Panc1 (cell line): ENCODE measurements at regions not wholly inside any gene's neighbourhood (a gene's known extent, or its start where the extent isn't known, plus 50 kb on each side); places are given as distances from the start of the nearest gene placed in this dataset.

ENCODE experiments used
- ATAC-seq: fragments of 200-7000 bp; cut with Tn5 transposase; 2 replicates; pipeline ENCODE4 v1.9.1; 2020; ENCODE audit warnings: mild to moderate bottlenecking, moderate library complexity
- BruUV-seq: library from RNA; stranded (reverse); fragments of 400-500 nt; replicated peaks from 2 replicates; lab custom pipeline; 2021; lab: Mats Ljungman, UMichigan
- CTCF ChIA-PET: fragments of 300-600 bp; sonication (Branson Sonifier 250); formaldehyde crosslinking; loops from one replicate; lab custom pipeline; 2022; ENCODE audit warnings: antibody characterized with exemption; lab: Charles Lee
- POLR2A ChIA-PET: fragments of 300-600 bp; sonication (Branson Sonifier 250); formaldehyde crosslinking; loops from one replicate; lab custom pipeline; 2022; ENCODE audit warnings: antibody characterized with exemption; lab: Charles Lee
- DNase-seq: peaks from one replicate; pipeline ENCODE4 v3.0.0-alpha.2; 2010; ENCODE audit warnings: low read depth, low spot score
- H3K27ac ChIP-seq: 2 replicates; pipeline ENCODE4 v1.5.1; 2011; ENCODE audit warnings: mild to moderate bottlenecking, low read length, inconsistent platforms
- H3K27me3 ChIP-seq: fragments of 200-500 bp; sonication (Bioruptor generic); 2 replicates; pipeline ENCODE4 v1.6.0; 2014; ENCODE audit warnings: low read length, inconsistent platforms; ENCODE audit not compliant: control insufficient read depth, insufficient read depth
- H3K36me3 ChIP-seq: fragments of 200-500 bp; sonication (Bioruptor generic); 2 replicates; pipeline ENCODE4 v1.5.1; 2014; ENCODE audit warnings: inconsistent platforms, mild to moderate bottlenecking, low read length, moderate library complexity; ENCODE audit not compliant: control insufficient read depth, insufficient read depth
- H3K4me1 ChIP-seq: 2 replicates; pipeline ENCODE4 v1.5.1; 2011; ENCODE audit warnings: inconsistent platforms, mild to moderate bottlenecking, low read length, moderate library complexity; ENCODE audit not compliant: control insufficient read depth, insufficient read depth
- H3K4me3 ChIP-seq, 2 experiments: 2 replicates each; pipeline ENCODE4 v1.5.1; 2011 to 2012; ENCODE audit warnings: low read depth in 2 of 2, low read length in 2 of 2, mild to moderate bottlenecking in 2 of 2, inconsistent platforms in 1 of 2, moderate library complexity in 1 of 2
- H3K9me3 ChIP-seq: fragments of 200-500 bp; sonication (Bioruptor generic); 2 replicates; pipeline ENCODE4 v1.5.1; 2014; ENCODE audit warnings: low read depth, mild to moderate bottlenecking, inconsistent platforms, low read length, moderate library complexity; ENCODE audit not compliant: control insufficient read depth, insufficient read depth
- CTCF ChIP-seq: fragments of 450-650 bp; IDR thresholded peaks from 2 replicates; pipeline ENCODE4 v1.5.1; 2017; ENCODE audit warnings: mild to moderate bottlenecking
- REST ChIP-seq, 2 experiments: IDR thresholded peaks; 2 replicates each; pipeline ENCODE4 v1.6.1; 2011 to 2012; ENCODE audit warnings: low read depth in 2 of 2, control low read depth in 1 of 2, low read length in 1 of 2, mild to moderate bottlenecking in 1 of 2, moderate library complexity in 1 of 2; ENCODE audit not compliant: insufficient read depth in 1 of 2
- SIN3A ChIP-seq: IDR thresholded peaks from 2 replicates; pipeline ENCODE4 v1.6.1; 2012; ENCODE audit warnings: low read depth, mild to moderate bottlenecking, low read length, moderate library complexity, borderline replicate concordance; ENCODE audit not compliant: insufficient read depth
- TCF7L2 ChIP-seq: IDR thresholded peaks from 2 replicates; pipeline ENCODE4 v1.6.1; 2011; ENCODE audit warnings: mild to moderate bottlenecking, low read depth, low read length, inconsistent platforms
- in situ Hi-C: cut with HindIII; loops from 2 replicates; pipeline ENCODE4 v1.10.0; 2016; ENCODE audit warnings: low sequenced_read_pairs, low pct_unique_long_range_greater_than_20kb
- intact Hi-C: fragments of 100-400 bp; cut with micrococcal nuclease; formaldehyde crosslinking; loops from one replicate; pipeline ENCODE4 v1.10.0; 2022; ENCODE audit not compliant: unreplicated experiment

GRCh38 chr17:33689725-33690124 is 396.6 kb upstream of the ASIC2 start:
- BruUV-seq = no TSS peak
- Histone ChIP-seq H3K4me3 (no peak overlapping the region), H3K9me3 (no peaks in the 10 kb centered on the region), H3K27ac (no peak overlapping the region), H3K27me3 (no peaks in the 10 kb centered on the region; the same call in 1 of the 2 replicates), H3K4me1 (no peaks in the 10 kb centered on the region), H3K36me3 (no peaks in the 10 kb centered on the region)
- DNase-seq = no peak
- ChIA-PET CTCF (interaction anchor here (0.6 to 1.5 kb wide), 2 partner anchors 61 to 785 kb away, joined by 4 to 5 read pairs; no protein-coding TSS in a partner anchor), POLR2A (no interaction called here)
- TF ChIP-seq TCF7L2 = no peak
- peak; percentile 55 for TF ChIP-seq CTCF
- TF ChIP-seq SIN3A = no peak
- TF ChIP-seq REST (IDR thresholded peaks at IDR 0.05; ENCODE audit: insufficient read depth in 1 of 2, low read depth in 2 of 2, low read length in 1 of 2) = no peak
- ATAC-seq = no peak
- intact Hi-C loops = no loop called here
- in situ Hi-C loops = no loop called here

GRCh38 chr17:33695431-33695830 is 402.3 kb upstream of the ASIC2 start:
- H3K4me1 ChIP-seq = no peaks in the 10 kb centered on the region

More at GRCh38 chr17:33695431-33695830, 402.3 kb upstream of the ASIC2 start:
- no peak overlapping the region for H3K4me3 ChIP-seq
- ChIA-PET CTCF (no interaction called here), POLR2A (no interaction called here)
- in situ Hi-C loops = no loop called here
- H3K27ac ChIP-seq = no peak overlapping the region
- no peaks in the 10 kb centered on the region; the same call in 1 of the 2 replicates for H3K27me3 ChIP-seq
- intact Hi-C loops = no loop called here
- no TSS peak for BruUV-seq
- ATAC-seq (no peak), DNase-seq (no peak)
- TF ChIP-seq SIN3A (no peak), REST (IDR thresholded peaks at IDR 0.05; ENCODE audit: insufficient read depth in 1 of 2, low read depth in 2 of 2, low read length in 1 of 2) (no peak), TCF7L2 (no peak)
- no peaks in the 10 kb centered on the region for H3K36me3 ChIP-seq
- no peaks in the 10 kb centered on the region for H3K9me3 ChIP-seq
